HCT116 (cell line): ENCODE measurements at regions not wholly inside any gene's neighbourhood (a gene's known extent, or its start where the extent isn't known, plus 50 kb on each side); places are given as distances from the start of the nearest gene placed in this dataset.

Experiments used
- ATAC-seq: fragments of 200-7000 bp; cut with Tn5 transposase; 2 replicates; pipeline ENCODE4 v1.9.1; 2020; ENCODE audit warnings: mild to moderate bottlenecking, moderate library complexity
- BruUV-seq: library from RNA; stranded (reverse); fragments of 400-500 nt; replicated peaks from 2 replicates; lab custom pipeline; 2021; lab: Mats Ljungman, UMichigan
- CTCF ChIA-PET: fragments of 300-600 bp; sonication (Branson Sonifier 250); formaldehyde crosslinking; loops from one replicate; lab custom pipeline; 2021; ENCODE audit warnings: antibody characterized with exemption; lab: Charles Lee
- POLR2A ChIA-PET: fragments of 300-600, 350-600 bp; sonication (Branson Sonifier 250); formaldehyde crosslinking; loops from one replicate; lab custom pipeline; 2021; ENCODE audit warnings: antibody characterized with exemption; lab: Charles Lee
- RAD21 ChIA-PET, 2 experiments: fragments of 300-600 bp; sonication (Branson Sonifier 250); formaldehyde crosslinking; loops; one replicate each; lab custom pipeline; 2023; ENCODE audit warnings: low total read pairs in 2 of 2; ENCODE audit not compliant: uncharacterized antibody in 2 of 2, unreplicated experiment in 2 of 2, low non-redundant PET in 1 of 2; lab: Charles Lee
- DNase-seq: peaks from one replicate; pipeline ENCODE4 v3.0.0-alpha.2; 2010; ENCODE audit warnings: low read depth, low spot score
- H2AFZ ChIP-seq: fragments of 200-600 bp; shearing (Covaris generic), sonication (generic); 2 replicates; pipeline ENCODE4 v1.6.1; 2017; ENCODE audit warnings: low read depth, mixed run types, mixed read lengths, antibody characterized with exemption, low read length; ENCODE audit not compliant: poor library complexity, severe bottlenecking
- H3K27ac ChIP-seq: 2 replicates; pipeline ENCODE4 v1.5.1; 2012; ENCODE audit warnings: low read depth, low read length
- H3K27me3 ChIP-seq: fragments of 200-600 bp; sonication (generic); 2 replicates; pipeline ENCODE4 v1.6.1; 2016; ENCODE audit warnings: mixed run types, low read length, mixed read lengths; ENCODE audit not compliant: insufficient read depth
- H3K36me3 ChIP-seq, 2 experiments: fragments of 200-500 bp in 1 of 2; fragments of 200-600 bp in 1 of 2; sonication (Bioruptor generic) in 1 of 2; sonication (generic) in 1 of 2; 2 replicates each; pipeline versions ENCODE4 v1.5.1 to v1.6.1; 2014 to 2016; ENCODE audit warnings: low read length in 2 of 2, inconsistent platforms in 1 of 2, mixed read lengths in 1 of 2, mixed run types in 1 of 2; ENCODE audit not compliant: insufficient read depth in 2 of 2, control insufficient read depth in 1 of 2
- H3K4me1 ChIP-seq, 2 experiments: fragments of 200-600 bp in 1 of 2; sonication (generic) in 1 of 2; 2 replicates each; pipeline versions ENCODE4 v1.5.1 to v1.6.1; 2012 to 2017; ENCODE audit warnings: low read length in 2 of 2, inconsistent platforms in 1 of 2, mild to moderate bottlenecking in 1 of 2, mixed read lengths in 1 of 2, mixed run types in 1 of 2, moderate library complexity in 1 of 2; ENCODE audit not compliant: insufficient read depth in 2 of 2, control insufficient read depth in 1 of 2
- H3K4me2 ChIP-seq: fragments of 200-600 bp; sonication (generic); 2 replicates; pipeline ENCODE4 v1.6.1; 2017; ENCODE audit warnings: mixed run types, low read length, mixed read lengths
- H3K4me3 ChIP-seq, 2 experiments: fragments of 200-600 bp in 1 of 2; sonication (generic) in 1 of 2; replicated peaks in 1 of 2; 2 replicates each; pipeline ENCODE4 v1.5.1; 2011 to 2016; ENCODE audit warnings: low read length in 2 of 2, control low read depth in 1 of 2, low read depth in 1 of 2, mild to moderate bottlenecking in 1 of 2, mixed read lengths in 1 of 2, mixed run types in 1 of 2
- H3K79me2 ChIP-seq: fragments of 200-600 bp; sonication (generic); 2 replicates; pipeline ENCODE4 v1.6.1; 2017; ENCODE audit warnings: mild to moderate bottlenecking, mixed run types, low read length, moderate library complexity, mixed read lengths; ENCODE audit not compliant: insufficient read depth
- H3K9ac ChIP-seq: fragments of 200-600 bp; sonication (generic); 2 replicates; pipeline ENCODE4 v1.6.1; 2016; ENCODE audit warnings: low read length, mixed read lengths
- H3K9me2 ChIP-seq: fragments of 200-600 bp; sonication (generic), shearing (Covaris generic); 2 replicates; pipeline ENCODE4 v1.6.1; 2017; ENCODE audit warnings: mixed run types, mild to moderate bottlenecking, moderate library complexity; ENCODE audit not compliant: insufficient read depth
- H3K9me3 ChIP-seq, 2 experiments: fragments of 200-500 bp in 1 of 2; fragments of 200-600 bp in 1 of 2; sonication (Bioruptor generic) in 1 of 2; sonication (generic) in 1 of 2; 2 replicates each; pipeline ENCODE4 v1.6.1; 2014 to 2017; ENCODE audit warnings: low read length in 2 of 2, mixed read lengths in 2 of 2, inconsistent platforms in 1 of 2, low read depth in 1 of 2, mild to moderate bottlenecking in 1 of 2, mixed run types in 1 of 2, moderate library complexity in 1 of 2; ENCODE audit not compliant: control insufficient read depth in 1 of 2, insufficient read depth in 1 of 2
- H4K20me1 ChIP-seq: fragments of 200-600 bp; sonication (generic), shearing (Covaris generic); 2 replicates; pipeline ENCODE4 v1.6.1; 2017; ENCODE audit warnings: mixed run types, mild to moderate bottlenecking, moderate library complexity; ENCODE audit not compliant: insufficient read depth
- CBX3 ChIP-seq: IDR thresholded peaks from 2 replicates; pipeline ENCODE4 v1.6.1; 2012; ENCODE audit warnings: low read depth
- CEBPB ChIP-seq: IDR thresholded peaks from 2 replicates; pipeline ENCODE4 v1.6.1; 2012; ENCODE audit warnings: low read depth
- ELF1 ChIP-seq: IDR thresholded peaks from 2 replicates; pipeline ENCODE4 v1.6.1; 2012; ENCODE audit warnings: low read depth, borderline replicate concordance
- EZH2 ChIP-seq: fragments of 200-600 bp; sonication (generic); IDR thresholded peaks from 2 replicates; pipeline ENCODE4 v1.6.1; 2017; ENCODE audit warnings: antibody characterized with exemption, mixed run types
- JUND ChIP-seq: IDR thresholded peaks from 2 replicates; pipeline ENCODE4 v1.6.1; 2012
- SRF ChIP-seq: IDR thresholded peaks from 2 replicates; pipeline ENCODE4 v1.6.1; 2012; ENCODE audit warnings: low read depth
- TCF7L2 ChIP-seq: IDR thresholded peaks from 2 replicates; pipeline ENCODE4 v1.7.0; 2011; ENCODE audit warnings: borderline replicate concordance, inconsistent platforms; ENCODE audit not compliant: insufficient read depth, insufficient read length; ENCODE audit errors: extremely low read depth
- ZNF274 ChIP-seq: fragments of 200-500 bp; sonication (Bioruptor generic); IDR thresholded peaks from 2 replicates; pipeline ENCODE4 v1.6.1; 2014; ENCODE audit warnings: mild to moderate bottlenecking, low read depth, low read length, inconsistent platforms
- intact Hi-C: fragments of 100-400 bp; cut with micrococcal nuclease; formaldehyde crosslinking; loops from 2 replicates; pipeline ENCODE4 v1.10.0; 2022
- TF ChIP-seq, protein P1 (sequence below): IDR thresholded peaks from 2 replicates; pipeline ENCODE4 v1.6.1; 2012; ENCODE audit warnings: low read depth
- TF ChIP-seq, protein P2 (sequence below): IDR thresholded peaks from 2 replicates; pipeline ENCODE4 v1.6.1; 2012
- TF ChIP-seq, protein P3 (sequence below): IDR thresholded peaks from 2 replicates; pipeline ENCODE4 v1.6.1; 2012

DNA sequence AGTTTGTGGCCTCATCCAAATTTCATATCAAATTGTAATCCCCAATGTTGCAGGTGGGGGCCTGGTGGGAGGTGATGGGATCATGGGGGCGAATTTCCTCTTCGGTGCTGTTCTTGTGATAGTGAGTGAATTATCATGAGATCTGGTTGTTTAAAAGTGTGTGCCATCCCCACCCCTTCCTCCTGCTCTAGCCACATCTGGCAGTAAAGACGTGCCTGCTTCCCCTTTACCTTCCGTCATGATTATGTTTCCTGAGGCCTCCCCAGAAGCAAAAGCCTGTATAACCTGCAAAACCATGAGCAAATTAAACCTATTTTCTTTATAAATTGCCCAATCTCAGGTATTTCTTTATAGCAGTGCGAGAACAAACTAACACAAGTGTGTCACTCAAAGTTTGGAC, 71.0 kb upstream of the MOCS2 start:
- CTCF ChIA-PET: no interaction called here
- intact Hi-C loops: no loop called here
- Histone ChIP-seq H3K36me3 (no peaks in the 10 kb centered on the region), H3K4me1 (no peaks in the 10 kb centered on the region), H3K79me2 (no peaks in the 10 kb centered on the region), H3K9me2 (no peaks in the 10 kb centered on the region), H3K4me2 (no peak overlapping the region), H4K20me1 (no peaks in the 10 kb centered on the region), H2AFZ (no peak overlapping the region), H3K27me3 (no peaks in the 10 kb centered on the region), H3K9ac (no peak overlapping the region), H3K27ac (no peak overlapping the region), H3K9me3 (no peaks in the 10 kb centered on the region), H3K4me3 (no peak overlapping the region)
- no TSS peak for BruUV-seq
- no peak for DNase-seq
- POLR2A ChIA-PET: no interaction called here
- no peak for ATAC-seq
- no peak for TF ChIP-seq TCF7L2
- TF ChIP-seq CEBPB: no peak
- TF ChIP-seq ZNF274: no peak
- TF ChIP-seq, protein P1, sequence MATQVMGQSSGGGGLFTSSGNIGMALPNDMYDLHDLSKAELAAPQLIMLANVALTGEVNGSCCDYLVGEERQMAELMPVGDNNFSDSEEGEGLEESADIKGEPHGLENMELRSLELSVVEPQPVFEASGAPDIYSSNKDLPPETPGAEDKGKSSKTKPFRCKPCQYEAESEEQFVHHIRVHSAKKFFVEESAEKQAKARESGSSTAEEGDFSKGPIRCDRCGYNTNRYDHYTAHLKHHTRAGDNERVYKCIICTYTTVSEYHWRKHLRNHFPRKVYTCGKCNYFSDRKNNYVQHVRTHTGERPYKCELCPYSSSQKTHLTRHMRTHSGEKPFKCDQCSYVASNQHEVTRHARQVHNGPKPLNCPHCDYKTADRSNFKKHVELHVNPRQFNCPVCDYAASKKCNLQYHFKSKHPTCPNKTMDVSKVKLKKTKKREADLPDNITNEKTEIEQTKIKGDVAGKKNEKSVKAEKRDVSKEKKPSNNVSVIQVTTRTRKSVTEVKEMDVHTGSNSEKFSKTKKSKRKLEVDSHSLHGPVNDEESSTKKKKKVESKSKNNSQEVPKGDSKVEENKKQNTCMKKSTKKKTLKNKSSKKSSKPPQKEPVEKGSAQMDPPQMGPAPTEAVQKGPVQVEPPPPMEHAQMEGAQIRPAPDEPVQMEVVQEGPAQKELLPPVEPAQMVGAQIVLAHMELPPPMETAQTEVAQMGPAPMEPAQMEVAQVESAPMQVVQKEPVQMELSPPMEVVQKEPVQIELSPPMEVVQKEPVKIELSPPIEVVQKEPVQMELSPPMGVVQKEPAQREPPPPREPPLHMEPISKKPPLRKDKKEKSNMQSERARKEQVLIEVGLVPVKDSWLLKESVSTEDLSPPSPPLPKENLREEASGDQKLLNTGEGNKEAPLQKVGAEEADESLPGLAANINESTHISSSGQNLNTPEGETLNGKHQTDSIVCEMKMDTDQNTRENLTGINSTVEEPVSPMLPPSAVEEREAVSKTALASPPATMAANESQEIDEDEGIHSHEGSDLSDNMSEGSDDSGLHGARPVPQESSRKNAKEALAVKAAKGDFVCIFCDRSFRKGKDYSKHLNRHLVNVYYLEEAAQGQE: no peak
- TF ChIP-seq ELF1: no peak
- no peak for TF ChIP-seq CBX3
- TF ChIP-seq SRF: no peak
- TF ChIP-seq EZH2: no peak
- TF ChIP-seq, protein P2, sequence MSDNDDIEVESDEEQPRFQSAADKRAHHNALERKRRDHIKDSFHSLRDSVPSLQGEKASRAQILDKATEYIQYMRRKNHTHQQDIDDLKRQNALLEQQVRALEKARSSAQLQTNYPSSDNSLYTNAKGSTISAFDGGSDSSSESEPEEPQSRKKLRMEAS: no peak
- no peak for TF ChIP-seq JUND
- TF ChIP-seq, protein P3, sequence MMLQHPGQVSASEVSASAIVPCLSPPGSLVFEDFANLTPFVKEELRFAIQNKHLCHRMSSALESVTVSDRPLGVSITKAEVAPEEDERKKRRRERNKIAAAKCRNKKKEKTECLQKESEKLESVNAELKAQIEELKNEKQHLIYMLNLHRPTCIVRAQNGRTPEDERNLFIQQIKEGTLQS: no peak
- RAD21 ChIA-PET: no interaction called here
